Heart left ventricle (tissue), 16 donors: ENCODE measurements at regions not wholly inside any gene's neighbourhood (a gene's known extent, or its start where the extent isn't known, plus 50 kb on each side); places are given as distances from the start of the nearest gene placed in this dataset.

Source experiments
- ATAC-seq, 4 donors: fragments of 200-7000 bp; cut with Tn5 transposase; one replicate each; pipeline ENCODE4 v1.9.1; 2020 to 2022; ENCODE audit warnings: moderate library complexity in 4 of 4, mild to moderate bottlenecking in 3 of 4, moderate number of reproducible peaks in 1 of 4
- DNase-seq, 5 donors: peaks; one replicate each; pipeline ENCODE4 v3.0.0-alpha.2; 2020
- H3K27ac ChIP-seq, 12 donors: fragments of 200-600 bp; sonication (generic) in 4 of 12; one replicate each; pipeline versions ENCODE4 v1.5.0 to v1.8.0; 2016 to 2022; ENCODE audit warnings: mild to moderate bottlenecking in 2 of 12
- H3K27me3 ChIP-seq, 9 donors: fragments of 200-600 bp; sonication (generic) in 2 of 9; one replicate each; pipeline versions ENCODE4 v1.5.1 to v1.8.0; 2016 to 2022; ENCODE audit warnings: mild to moderate bottlenecking in 3 of 9
- H3K36me3 ChIP-seq, 9 donors: fragments of 200-600 bp; sonication (generic) in 2 of 9; one replicate each; pipeline versions ENCODE4 v1.5.0 to v1.8.0; 2018 to 2022; ENCODE audit warnings: mild to moderate bottlenecking in 2 of 9
- H3K4me1 ChIP-seq, 12 donors: fragments of 200-600 bp; sonication (generic) in 4 of 12; one replicate each; pipeline versions ENCODE4 v1.5.0 to v1.8.0; 2016 to 2022; ENCODE audit warnings: mild to moderate bottlenecking in 3 of 12
- H3K4me3 ChIP-seq, 12 donors: fragments of 200-600 bp; sonication (generic) in 4 of 12; one replicate each; pipeline versions ENCODE4 v1.5.0 to v1.8.0; 2017 to 2022; ENCODE audit warnings: mild to moderate bottlenecking in 9 of 12, moderate library complexity in 4 of 12
- H3K9me3 ChIP-seq, 12 donors: fragments of 200-600 bp; sonication (generic) in 4 of 12; one replicate each; pipeline versions ENCODE4 v1.5.0 to v1.8.0; 2016 to 2022; ENCODE audit warnings: mild to moderate bottlenecking in 1 of 12
- POLR2A ChIP-seq, 2 donors: fragments of 450-650 bp; IDR thresholded peaks; one replicate each; pipeline ENCODE4 v1.6.1; 2017; ENCODE audit warnings: antibody characterized with exemption in 2 of 2, mild to moderate bottlenecking in 2 of 2, moderate library complexity in 2 of 2
- WGBS, 4 donors: extraction: QIAGEN DNeasy Blood & Tissue Kit in 2 of 4; methylation state at CpG; one replicate each; pipeline versions ENCODE4 v1.1.5 to v1.1.7; 2013 to 2018; 5-methylcytosine and 5-hydroxymethylcytosine counted together
- intact Hi-C, 10 donors: fragments of 100-400 bp; cut with DNase I; formaldehyde crosslinking; loops; one replicate each; pipeline versions ENCODE4 v1.11.1 to v1.14.2; 2022
- TF ChIP-seq, protein P1 (sequence below), 12 donors: fragments of 200-600 bp; sonication (generic) in 4 of 12; IDR thresholded peaks; one replicate each; pipeline versions ENCODE4 v1.5.0 to v1.8.0; 2018 to 2022; ENCODE audit warnings: antibody characterized with exemption in 12 of 12, mild to moderate bottlenecking in 5 of 12
- donor health status: ischemic (EF 13 %, LVEDD 7.1; RV severe dilation, severe dysfunction).
- donor health status: healthy with polysubstance abuse.
- donor health status: DM: no; HTN: yes; CAD: no.
- donor health status: DM: no; HTN: no; CAD: no.
- donor health status: ischemic (EF 25% LVEDD 6.9; RV normal size, moderate dysfunction).
- donor health status: ischemic (EF 25% LVEDD 5.7; RV mildly dilated, moderate dysfunction).
- donor health status: healthy.
- donor health status: DM: yes; HTN: yes; CAD: no.
- donor health status: ischemic (EF 35%, LVEDD 5.7; RV mildly dilated, moderate dysfunction).
- donor health status: nonischemic (EF 11% LVEDD 7.7; RV severe dilation, severe dysfunction).
- donor health status: DM: yes; HTN: yes; CAD: no.
- donor health status: PGD.
- donor health status: ischemic (EF 29% LVEDD 5.4; RV normal size, mild dysfunction).
- donor health status: nonischemic (EF 23%, LVEDD 6.1; RV moderate dilation, normal function).

DNA sequence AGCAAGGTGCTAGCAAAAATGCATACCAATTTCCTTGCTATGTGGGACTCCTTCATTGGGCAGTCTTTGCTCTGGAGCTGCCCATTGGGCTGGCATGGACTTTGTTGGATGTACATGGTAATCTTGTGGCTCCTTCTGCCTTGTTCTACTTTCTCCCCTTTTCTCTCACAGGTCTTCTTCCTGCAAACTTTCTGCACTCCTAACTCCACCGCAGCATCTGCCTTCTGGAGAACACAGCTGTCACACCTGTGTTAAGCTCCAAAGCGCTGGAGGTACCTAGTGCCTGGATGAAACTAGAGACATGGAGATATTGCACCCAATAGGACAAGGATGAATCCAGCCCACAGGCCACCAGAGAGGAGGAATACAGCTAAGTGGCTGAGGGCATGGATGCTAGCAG, 60.7 kb upstream of the CCND2 start:
- no peak overlapping the region for H3K4me3 ChIP-seq
- H3K27ac ChIP-seq, result no peak overlapping the region
- ATAC-seq (no peak), DNase-seq (no peak)
- intact Hi-C loops, result no loop called here
- 90 to 95% (median 94%) methylated on average over 2 of the region's 2 CpGs for WGBS, 4 donors
- peaks cover 0 to 15% (median 0%) of the 10 kb centered on the region in 9 donors for H3K27me3 ChIP-seq
- H3K36me3 ChIP-seq, result no peaks in the 10 kb centered on the region
- no peaks in the 10 kb centered on the region for H3K9me3 ChIP-seq
- TF ChIP-seq POLR2A (IDR thresholded peaks at IDR 0.05), result no peak
- TF ChIP-seq, protein P1, sequence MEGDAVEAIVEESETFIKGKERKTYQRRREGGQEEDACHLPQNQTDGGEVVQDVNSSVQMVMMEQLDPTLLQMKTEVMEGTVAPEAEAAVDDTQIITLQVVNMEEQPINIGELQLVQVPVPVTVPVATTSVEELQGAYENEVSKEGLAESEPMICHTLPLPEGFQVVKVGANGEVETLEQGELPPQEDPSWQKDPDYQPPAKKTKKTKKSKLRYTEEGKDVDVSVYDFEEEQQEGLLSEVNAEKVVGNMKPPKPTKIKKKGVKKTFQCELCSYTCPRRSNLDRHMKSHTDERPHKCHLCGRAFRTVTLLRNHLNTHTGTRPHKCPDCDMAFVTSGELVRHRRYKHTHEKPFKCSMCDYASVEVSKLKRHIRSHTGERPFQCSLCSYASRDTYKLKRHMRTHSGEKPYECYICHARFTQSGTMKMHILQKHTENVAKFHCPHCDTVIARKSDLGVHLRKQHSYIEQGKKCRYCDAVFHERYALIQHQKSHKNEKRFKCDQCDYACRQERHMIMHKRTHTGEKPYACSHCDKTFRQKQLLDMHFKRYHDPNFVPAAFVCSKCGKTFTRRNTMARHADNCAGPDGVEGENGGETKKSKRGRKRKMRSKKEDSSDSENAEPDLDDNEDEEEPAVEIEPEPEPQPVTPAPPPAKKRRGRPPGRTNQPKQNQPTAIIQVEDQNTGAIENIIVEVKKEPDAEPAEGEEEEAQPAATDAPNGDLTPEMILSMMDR (IDR thresholded peaks at IDR 0.05), result no peak
- peaks cover 0 to 31% (median 0%) of the 10 kb centered on the region in 12 donors for H3K4me1 ChIP-seq

DNA sequence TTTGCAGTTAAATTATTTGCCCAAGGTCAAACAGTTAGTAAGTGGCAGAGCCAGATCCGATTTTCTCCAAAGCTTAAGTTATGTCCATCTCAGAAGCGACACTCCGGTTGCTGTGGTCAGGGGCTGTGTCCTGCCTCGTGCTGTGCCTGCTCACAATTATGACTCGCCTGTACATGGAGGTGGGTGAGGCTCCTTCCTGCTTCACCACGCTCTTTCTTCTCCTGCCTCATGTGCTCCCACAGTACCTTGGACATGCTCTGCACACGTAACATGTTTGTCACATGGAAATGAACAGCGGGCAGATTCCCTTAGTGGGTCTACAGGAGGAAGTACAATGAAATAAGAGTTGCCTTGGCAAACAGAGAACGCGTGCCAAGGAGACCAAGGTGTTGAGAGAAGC, 62.2 kb upstream of the CCND2 start:
- Histone ChIP-seq H3K4me3 (no peak overlapping the region), H3K4me1 (peaks cover 0 to 22% (median 0%) of the 10 kb centered on the region in 12 donors), H3K36me3 (no peaks in the 10 kb centered on the region), H3K27ac (no peak overlapping the region), H3K9me3 (no peaks in the 10 kb centered on the region), H3K27me3 (peaks cover 0 to 17% (median 0%) of the 10 kb centered on the region in 9 donors)
- intact Hi-C loops, result no loop called here
- DNase-seq, result no peak
- TF ChIP-seq, protein P1 (IDR thresholded peaks at IDR 0.05), result no peak
- no peak for TF ChIP-seq POLR2A (IDR thresholded peaks at IDR 0.05)
- ATAC-seq, result no peak
- 86 to 93% (median 90%) methylated on average over 10 of the region's 10 CpGs for WGBS, 4 donors

DNA sequence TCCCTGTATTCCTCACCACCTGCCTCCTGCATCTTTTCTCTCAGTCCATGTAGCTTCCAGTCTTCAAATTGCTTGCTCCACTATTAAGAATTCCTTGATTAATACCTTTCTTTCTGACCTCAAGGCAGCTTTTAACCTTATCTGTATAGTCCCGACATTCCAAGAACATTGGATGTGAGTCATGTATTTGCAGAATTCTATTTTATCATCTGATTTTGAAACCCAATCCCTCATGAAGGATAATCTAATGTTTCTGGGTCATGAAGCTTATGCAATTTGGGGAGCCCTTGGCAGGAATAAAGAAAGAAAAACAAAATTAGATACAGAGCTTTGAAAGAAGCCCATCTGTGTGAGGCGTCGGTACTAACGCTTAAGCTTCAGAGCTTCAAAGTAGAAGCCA, 63.4 kb upstream of the CCND2 start:
- intact Hi-C loops, result no loop called here
- TF ChIP-seq, protein P1 (IDR thresholded peaks at IDR 0.05), result no peak
- TF ChIP-seq POLR2A (IDR thresholded peaks at IDR 0.05), result no peak
- 82 to 88% (median 86%) methylated on average over 4 of the region's 4 CpGs for WGBS, 4 donors
- H3K4me1 ChIP-seq, result peaks cover 0 to 10% (median 0%) of the 10 kb centered on the region in 12 donors
- H3K27ac ChIP-seq, result no peak overlapping the region
- H3K4me3 ChIP-seq, result no peak overlapping the region
- H3K27me3 ChIP-seq, result peaks cover 0 to 27% (median 0%) of the 10 kb centered on the region in 9 donors
- no peak for ATAC-seq
- H3K36me3 ChIP-seq, result no peaks in the 10 kb centered on the region
- DNase-seq, result no peak
- no peaks in the 10 kb centered on the region for H3K9me3 ChIP-seq

DNA sequence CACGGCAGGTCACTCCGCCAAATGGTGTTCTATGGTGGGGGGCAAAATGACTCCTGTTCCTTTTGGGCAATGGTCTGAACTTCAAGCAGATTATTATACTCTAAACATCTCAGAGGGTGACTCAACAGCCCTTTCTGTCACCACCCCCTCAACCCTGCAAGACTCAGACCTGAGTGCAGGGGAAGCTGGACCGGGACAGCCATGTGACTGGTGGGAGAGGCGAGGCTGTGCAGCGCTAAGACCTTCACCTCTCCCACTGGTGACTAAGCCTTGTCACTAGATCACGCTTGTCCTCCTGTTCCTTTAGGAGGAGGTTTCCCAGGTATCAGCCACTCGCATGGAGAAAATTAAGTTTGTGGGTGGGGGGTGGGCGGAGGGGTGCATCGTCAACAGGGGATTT, 67.1 kb upstream of the CCND2 start:
- no peaks in the 10 kb centered on the region for H3K9me3 ChIP-seq
- H3K36me3 ChIP-seq, result no peaks in the 10 kb centered on the region
- peaks cover 0 to 32% (median 0%) of the 10 kb centered on the region in 9 donors for H3K27me3 ChIP-seq
- peaks cover 0 to 3% (median 0%) of the 10 kb centered on the region in 12 donors for H3K4me1 ChIP-seq
- no peak overlapping the region for H3K27ac ChIP-seq
- DNase-seq, result no peak
- intact Hi-C loops, result no loop called here
- TF ChIP-seq POLR2A (IDR thresholded peaks at IDR 0.05), result no peak
- TF ChIP-seq, protein P1 (IDR thresholded peaks at IDR 0.05), result no peak
- WGBS, 4 donors, result 79 to 87% (median 85%) methylated on average over 9 of the region's 9 CpGs
- no peak for ATAC-seq
- no peak overlapping the region for H3K4me3 ChIP-seq
